HG03439 (cell line): ENCODE measurements at regions not wholly inside any gene's neighbourhood (a gene's known extent, or its start where the extent isn't known, plus 50 kb on each side); places are given as distances from the start of the nearest gene placed in this dataset.

Experiments
- ATAC-seq: cut with Tn5 transposase; IDR thresholded peaks from one replicate; pipeline ENCODE4 v1.9.1; 2021; ENCODE audit warnings: mild to moderate bottlenecking, moderate library complexity; ENCODE audit not compliant: unreplicated experiment

GRCh38 chr13:21814604-21815003, 143.7 kb downstream of the FGF9 start:
- ATAC-seq, result no peak

GRCh38 chr13:21817878-21818277, 147.0 kb downstream of the FGF9 start:
- ATAC-seq, result no peak

- ATAC-seq, result no peak
Observed at GRCh38 chr13:21822029-21822428, 151.2 kb downstream of the FGF9 start.

GRCh38 chr13:21823416-21823815, 152.5 kb downstream of the FGF9 start:
- ATAC-seq, result no peak

- no peak for ATAC-seq
Observed at GRCh38 chr13:21823949-21824348, 153.1 kb downstream of the FGF9 start.

- ATAC-seq, result no peak
Observed at GRCh38 chr13:21825186-21825585, 154.3 kb downstream of the FGF9 start.

- no peak for ATAC-seq
Observed at GRCh38 chr13:21825801-21826200, 154.9 kb downstream of the FGF9 start.

- no peak for ATAC-seq
Observed at GRCh38 chr13:21826214-21827015, 155.5 kb downstream of the FGF9 start.

- no peak for ATAC-seq
Observed at GRCh38 chr13:21831654-21832324, 160.9 kb downstream of the FGF9 start.

GRCh38 chr13:21833921-21834320, 163.0 kb downstream of the FGF9 start:
- no peak for ATAC-seq

- ATAC-seq, result no peak
Observed at GRCh38 chr13:21834521-21834920, 163.6 kb downstream of the FGF9 start.

GRCh38 chr13:21837288-21837687, 166.4 kb downstream of the FGF9 start:
- no peak for ATAC-seq

- no peak for ATAC-seq
Observed at GRCh38 chr13:21837841-21838551, 167.1 kb downstream of the FGF9 start.

GRCh38 chr13:21846605-21847004, 175.7 kb downstream of the FGF9 start:
- ATAC-seq, result no peak

- ATAC-seq, result no peak
Observed at GRCh38 chr13:21849323-21849722, 178.4 kb downstream of the FGF9 start.

GRCh38 chr13:21850013-21851006, 179.4 kb downstream of the FGF9 start:
- ATAC-seq, result no peak

- ATAC-seq, result no peak
Observed at GRCh38 chr13:21852043-21852442, 181.2 kb downstream of the FGF9 start.

GRCh38 chr13:21853779-21854178, 182.9 kb downstream of the FGF9 start:
- no peak for ATAC-seq

GRCh38 chr13:21868823-21869222, 197.9 kb downstream of the FGF9 start:
- no peak for ATAC-seq

GRCh38 chr13:21871382-21871781, 200.5 kb downstream of the FGF9 start:
- no peak for ATAC-seq

- no peak for ATAC-seq
Observed at GRCh38 chr13:21871919-21872318, 201.0 kb downstream of the FGF9 start.
